ENCODE measurements at regions not wholly inside any gene's neighbourhood (a gene's known extent, or its start where the extent isn't known, plus 50 kb on each side); places are given as distances from the start of the nearest gene placed in this dataset.
"Not testable (repeated sequence)": the region's sequence is repeated elsewhere in the genome, so short reads cannot be mapped to it uniquely, and the experiment has no call there.

DNA sequence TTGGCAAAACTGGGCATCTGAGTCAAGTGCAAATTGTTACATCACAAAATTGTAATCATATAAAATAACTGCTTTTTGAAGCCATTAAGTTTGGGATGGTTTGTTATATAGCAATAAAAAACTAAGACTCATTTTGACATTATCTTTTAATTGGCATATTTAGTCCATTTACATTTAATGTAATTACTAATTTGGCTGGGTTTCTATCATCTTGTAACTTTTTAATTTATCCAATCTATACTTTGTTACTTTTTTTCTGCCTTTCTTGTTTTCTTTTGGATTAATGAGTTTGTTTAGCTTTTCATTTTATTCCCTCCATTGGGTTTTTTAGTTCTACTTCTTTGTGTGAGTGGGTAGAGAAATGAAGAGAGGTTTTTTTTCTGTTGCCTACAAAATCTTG lies 76.3 kb downstream of the DRAM2 start:
- no peak overlapping the region for H3K4me3 ChIP-seq (ENCODE audit: low read depth, low read length)
- H3K27me3 ChIP-seq (ENCODE audit: control insufficient read depth, insufficient read depth, low read length), result no peaks in the 10 kb centered on the region
- H3K9me3 ChIP-seq (ENCODE audit: control insufficient read depth, insufficient read depth, low read length), result peaks cover 1% of the 10 kb centered on the region
- H3K4me1 ChIP-seq (ENCODE audit: control insufficient read depth, insufficient read depth, low read length), result no peaks in the 10 kb centered on the region
- no peak for DNase-seq (ENCODE audit: low read depth in 4 of 6, low spot score in 6 of 6)
- no peak overlapping the region for H3K27ac ChIP-seq (ENCODE audit: low read depth, low read length)
- H3K36me3 ChIP-seq (ENCODE audit: control insufficient read depth, insufficient read depth, low read length), result no peaks in the 10 kb centered on the region

DNA sequence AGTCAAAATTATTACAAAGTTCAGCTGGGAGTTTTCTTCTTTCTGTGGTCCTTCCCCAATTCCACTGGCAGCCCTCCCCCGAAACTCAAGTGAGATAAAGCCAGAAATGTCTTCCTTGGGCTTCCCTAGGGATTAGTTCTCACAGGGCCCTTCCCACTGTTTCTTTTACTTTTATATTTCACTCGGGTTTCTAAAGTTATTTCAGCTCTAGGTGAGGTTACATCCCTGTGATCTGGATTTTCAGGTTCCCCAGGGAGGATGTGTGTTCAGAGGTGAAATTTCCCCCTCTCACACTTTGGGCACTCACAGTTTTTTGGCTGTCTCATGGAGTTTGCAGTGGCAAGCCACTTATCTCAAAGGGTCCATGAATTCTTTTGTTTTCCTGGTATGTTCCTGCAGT lies 77.3 kb downstream of the DRAM2 start:
- H3K4me1 ChIP-seq (ENCODE audit: control insufficient read depth, insufficient read depth, low read length), result no peaks in the 10 kb centered on the region
- H3K36me3 ChIP-seq (ENCODE audit: control insufficient read depth, insufficient read depth, low read length), result no peaks in the 10 kb centered on the region
- H3K4me3 ChIP-seq (ENCODE audit: low read depth, low read length), result no peak overlapping the region
- no peaks in the 10 kb centered on the region for H3K9me3 ChIP-seq (ENCODE audit: control insufficient read depth, insufficient read depth, low read length)
- no peaks in the 10 kb centered on the region for H3K27me3 ChIP-seq (ENCODE audit: control insufficient read depth, insufficient read depth, low read length)
- DNase-seq (ENCODE audit: low read depth in 4 of 6, low spot score in 6 of 6), result no peak
- no peak overlapping the region for H3K27ac ChIP-seq (ENCODE audit: low read depth, low read length)
- whole genome bisulfite sequencing (ENCODE audit: insufficient coverage), result 40% methylated on average over 1 of the region's 2 CpGs

GRCh38 chr1:111062081-111062480 lies 77.8 kb downstream of the DRAM2 start:
- H3K9me3 ChIP-seq (ENCODE audit: control insufficient read depth, insufficient read depth, low read length), result no peaks in the 10 kb centered on the region
- no peak overlapping the region for H3K4me3 ChIP-seq (ENCODE audit: low read depth, low read length)
- no peaks in the 10 kb centered on the region for H3K36me3 ChIP-seq (ENCODE audit: control insufficient read depth, insufficient read depth, low read length)
- no peak for DNase-seq (ENCODE audit: low read depth in 4 of 6, low spot score in 6 of 6)
- H3K4me1 ChIP-seq (ENCODE audit: control insufficient read depth, insufficient read depth, low read length), result no peaks in the 10 kb centered on the region
- H3K27ac ChIP-seq (ENCODE audit: low read depth, low read length), result no peak overlapping the region
- H3K27me3 ChIP-seq (ENCODE audit: control insufficient read depth, insufficient read depth, low read length), result no peaks in the 10 kb centered on the region

GRCh38 chr1:111054656-111055055 lies 85.2 kb downstream of the DRAM2 start:
- Histone ChIP-seq H3K36me3 (ENCODE audit: control insufficient read depth, insufficient read depth, low read length) (no peaks in the 10 kb centered on the region), H3K27me3 (ENCODE audit: control insufficient read depth, insufficient read depth, low read length) (no peaks in the 10 kb centered on the region), H3K4me1 (ENCODE audit: control insufficient read depth, insufficient read depth, low read length) (no peaks in the 10 kb centered on the region), H3K27ac (ENCODE audit: low read depth, low read length) (no peak overlapping the region), H3K4me3 (ENCODE audit: low read depth, low read length) (no peak overlapping the region), H3K9me3 (ENCODE audit: control insufficient read depth, insufficient read depth, low read length) (no peaks in the 10 kb centered on the region)
- DNase-seq (ENCODE audit: low read depth in 4 of 6, low spot score in 6 of 6), result no peak
- no CpG with 5 or more reads among the region's 2 CpGs for WGBS (ENCODE audit: insufficient coverage)

- H3K27me3 ChIP-seq (ENCODE audit: control insufficient read depth, insufficient read depth, low read length), result no peaks in the 10 kb centered on the region
- H3K36me3 ChIP-seq (ENCODE audit: control insufficient read depth, insufficient read depth, low read length), result no peaks in the 10 kb centered on the region
- WGBS (ENCODE audit: insufficient coverage), result no CpG with 5 or more reads among the region's 1 CpG
- no peaks in the 10 kb centered on the region for H3K4me1 ChIP-seq (ENCODE audit: control insufficient read depth, insufficient read depth, low read length)
- no peak for DNase-seq (ENCODE audit: low read depth in 4 of 6, low spot score in 6 of 6)
- no peak overlapping the region for H3K4me3 ChIP-seq (ENCODE audit: low read depth, low read length)
- no peak overlapping the region for H3K27ac ChIP-seq (ENCODE audit: low read depth, low read length)
- H3K9me3 ChIP-seq (ENCODE audit: control insufficient read depth, insufficient read depth, low read length), result no peaks in the 10 kb centered on the region
Measured at GRCh38 chr1:111052246-111052645, 87.6 kb downstream of the DRAM2 start.

DNA sequence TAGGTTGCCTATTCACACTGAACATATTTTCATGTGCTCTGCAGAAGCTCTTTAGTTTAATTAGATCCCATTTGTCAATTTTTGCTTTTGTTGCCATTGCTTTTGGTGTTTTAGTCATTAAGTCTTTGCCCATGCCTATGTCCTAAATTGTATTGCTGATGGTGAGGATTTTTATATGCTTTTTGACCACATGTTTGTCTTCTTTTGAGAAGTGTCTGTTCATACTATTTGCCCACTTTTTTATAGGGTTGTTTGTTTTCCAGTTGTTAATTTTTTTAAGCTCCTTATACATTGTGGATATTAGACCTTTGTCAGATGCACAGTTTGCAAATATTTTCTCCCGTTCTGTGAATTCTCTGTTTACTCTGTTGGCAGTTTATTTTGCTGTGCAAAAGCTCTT lies 84.5 kb upstream of the LRIF1 start:
- not testable (repeated sequence) for H3K27me3 ChIP-seq (ENCODE audit: control insufficient read depth, insufficient read depth, low read length); H3K4me3 ChIP-seq (ENCODE audit: low read depth, low read length); H3K9me3 ChIP-seq (ENCODE audit: control insufficient read depth, insufficient read depth, low read length); DNase-seq (ENCODE audit: low read depth in 4 of 6, low spot score in 6 of 6); H3K4me1 ChIP-seq (ENCODE audit: control insufficient read depth, insufficient read depth, low read length); H3K36me3 ChIP-seq (ENCODE audit: control insufficient read depth, insufficient read depth, low read length); H3K27ac ChIP-seq (ENCODE audit: low read depth, low read length)
- WGBS (ENCODE audit: insufficient coverage), result no CpG with 5 or more reads among the region's 1 CpG

- no peak overlapping the region for H3K27ac ChIP-seq (ENCODE audit: low read depth, low read length)
- peak in 1 of 6 donors; percentile 8 for DNase-seq (ENCODE audit: low read depth in 4 of 6, low spot score in 6 of 6)
- H3K9me3 ChIP-seq (ENCODE audit: control insufficient read depth, insufficient read depth, low read length), result peaks cover 2% of the 10 kb centered on the region
- 50% methylated on average over 1 of the region's 2 CpGs for WGBS (ENCODE audit: insufficient coverage)
- no peaks in the 10 kb centered on the region for H3K36me3 ChIP-seq (ENCODE audit: control insufficient read depth, insufficient read depth, low read length)
- H3K27me3 ChIP-seq (ENCODE audit: control insufficient read depth, insufficient read depth, low read length), result no peaks in the 10 kb centered on the region
- no peaks in the 10 kb centered on the region for H3K4me1 ChIP-seq (ENCODE audit: control insufficient read depth, insufficient read depth, low read length)
- H3K4me3 ChIP-seq (ENCODE audit: low read depth, low read length), result no peak overlapping the region
Measured at GRCh38 chr1:111045033-111045722, 81.5 kb upstream of the LRIF1 start.

GRCh38 chr1:111032295-111032897 lies 68.7 kb upstream of the LRIF1 start:
- H3K4me1 ChIP-seq (ENCODE audit: control insufficient read depth, insufficient read depth, low read length), result no peaks in the 10 kb centered on the region
- no peaks in the 10 kb centered on the region for H3K9me3 ChIP-seq (ENCODE audit: control insufficient read depth, insufficient read depth, low read length)
- no peaks in the 10 kb centered on the region for H3K36me3 ChIP-seq (ENCODE audit: control insufficient read depth, insufficient read depth, low read length)
- WGBS (ENCODE audit: insufficient coverage), result 0% methylated on average over 3 of the region's 9 CpGs
- no peak overlapping the region for H3K4me3 ChIP-seq (ENCODE audit: low read depth, low read length)
- H3K27me3 ChIP-seq (ENCODE audit: control insufficient read depth, insufficient read depth, low read length), result no peaks in the 10 kb centered on the region
- no peak overlapping the region for H3K27ac ChIP-seq (ENCODE audit: low read depth, low read length)
- peak in 2 of 6 donors; percentile 6 to 28 for DNase-seq (ENCODE audit: low read depth in 4 of 6, low spot score in 6 of 6)

DNA sequence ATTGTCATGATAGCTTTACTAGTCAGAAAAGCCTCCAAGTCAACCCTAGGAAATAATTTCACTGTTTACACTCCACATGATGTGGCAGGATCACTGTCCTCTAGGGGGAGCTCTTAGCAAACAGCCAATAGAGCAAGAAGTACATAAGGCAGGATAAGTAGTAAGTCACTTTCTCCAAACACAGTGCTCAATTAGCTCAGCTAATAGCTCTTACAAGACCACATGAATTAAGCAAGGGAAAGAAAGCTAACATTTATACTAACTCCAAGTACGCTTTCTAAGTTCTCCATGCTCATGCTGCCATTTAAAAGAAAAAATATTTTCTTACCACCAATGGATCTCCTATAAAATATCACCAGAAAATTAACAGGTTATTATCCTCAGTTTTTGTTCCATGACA lies 66.9 kb upstream of the LRIF1 start:
- no peak overlapping the region for H3K4me3 ChIP-seq (ENCODE audit: low read depth, low read length)
- DNase-seq (ENCODE audit: low read depth in 4 of 6, low spot score in 6 of 6), result peak in 2 of 6 donors; percentile 6
- H3K4me1 ChIP-seq (ENCODE audit: control insufficient read depth, insufficient read depth, low read length), result no peaks in the 10 kb centered on the region
- H3K36me3 ChIP-seq (ENCODE audit: control insufficient read depth, insufficient read depth, low read length), result no peaks in the 10 kb centered on the region
- H3K27ac ChIP-seq (ENCODE audit: low read depth, low read length), result no peak overlapping the region
- no peaks in the 10 kb centered on the region for H3K27me3 ChIP-seq (ENCODE audit: control insufficient read depth, insufficient read depth, low read length)
- no CpG with 5 or more reads among the region's 1 CpG for WGBS (ENCODE audit: insufficient coverage)
- no peaks in the 10 kb centered on the region for H3K9me3 ChIP-seq (ENCODE audit: control insufficient read depth, insufficient read depth, low read length)

- H3K9me3 ChIP-seq (ENCODE audit: control insufficient read depth, insufficient read depth, low read length), result no peaks in the 10 kb centered on the region
- 86% methylated on average over 1 of the region's 4 CpGs for WGBS (ENCODE audit: insufficient coverage)
Measured at GRCh38 chr1:111025109-111025508, 61.4 kb upstream of the LRIF1 start.

More at GRCh38 chr1:111025109-111025508, 61.4 kb upstream of the LRIF1 start:
- H3K27ac ChIP-seq (ENCODE audit: low read depth, low read length), result no peak overlapping the region
- no peaks in the 10 kb centered on the region for H3K27me3 ChIP-seq (ENCODE audit: control insufficient read depth, insufficient read depth, low read length)
- no peaks in the 10 kb centered on the region for H3K36me3 ChIP-seq (ENCODE audit: control insufficient read depth, insufficient read depth, low read length)
- H3K4me1 ChIP-seq (ENCODE audit: control insufficient read depth, insufficient read depth, low read length), result no peaks in the 10 kb centered on the region
- DNase-seq (ENCODE audit: low read depth in 4 of 6, low spot score in 6 of 6), result no peak
- no peak overlapping the region for H3K4me3 ChIP-seq (ENCODE audit: low read depth, low read length)

Measured in spinal cord (tissue), 9 donors.